HepG2 (cell line): ENCODE measurements at regions not wholly inside any gene's neighbourhood (a gene's known extent, or its start where the extent isn't known, plus 50 kb on each side); places are given as distances from the start of the nearest gene placed in this dataset.

ENCODE experiments used
- SAP130 ChIP-seq: IDR thresholded peaks from 2 replicates; pipeline ENCODE4 v1.6.1; 2016; ENCODE audit warnings: low read depth
- ZFP1 ChIP-seq: IDR thresholded peaks from 2 replicates; pipeline ENCODE4 v1.6.1; 2016
- ZNF160 ChIP-seq: sonication (generic); formaldehyde crosslinking; IDR thresholded peaks from 2 replicates; pipeline ENCODE4 v1.8.0; 2022; ENCODE audit warnings: mild to moderate bottlenecking, inconsistent platforms, missing genetic modification reagents
- ZNF263 ChIP-seq: sonication (generic); formaldehyde crosslinking; IDR thresholded peaks from 2 replicates; pipeline ENCODE4 v1.4.0; 2020; ENCODE audit warnings: missing genetic modification reagents
- TF ChIP-seq, protein P1 (sequence below): sonication (generic); formaldehyde crosslinking; IDR thresholded peaks from 2 replicates; pipeline ENCODE4 v1.4.0; 2020; ENCODE audit warnings: missing genetic modification reagents
- TF ChIP-seq, protein P2 (sequence below): sonication (generic); formaldehyde crosslinking; IDR thresholded peaks from 2 replicates; pipeline ENCODE4 v1.5.0; 2020; ENCODE audit warnings: mild to moderate bottlenecking, missing genetic modification reagents
- TF ChIP-seq, protein P3 (sequence below): sonication (generic); formaldehyde crosslinking; IDR thresholded peaks from 2 replicates; pipeline ENCODE4 v1.8.0; 2022; ENCODE audit warnings: missing genetic modification reagents, mild to moderate bottlenecking, inconsistent platforms, borderline replicate concordance
- TF ChIP-seq, protein P4 (sequence below): sonication (generic); formaldehyde crosslinking; IDR thresholded peaks from 2 replicates; pipeline ENCODE4 v1.8.0; 2022; ENCODE audit warnings: mild to moderate bottlenecking, missing genetic modification reagents

DNA sequence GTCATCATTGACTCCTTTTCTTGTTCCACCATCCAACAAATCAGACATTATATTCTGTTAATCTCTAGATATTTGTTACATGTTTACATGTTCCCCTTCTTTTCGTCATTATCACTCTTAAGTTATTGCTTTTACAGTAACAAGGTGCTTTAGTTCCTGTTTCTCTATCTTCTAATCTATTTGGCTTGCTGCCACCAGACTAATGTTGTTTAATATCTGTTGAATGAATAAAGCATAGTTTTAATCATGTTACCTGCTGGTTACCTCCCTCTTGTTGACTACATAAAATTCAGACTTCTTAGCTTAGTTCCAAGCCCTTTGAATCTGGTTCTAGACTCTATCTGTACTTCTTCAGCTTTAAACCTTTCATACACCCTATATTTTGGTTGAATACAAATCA is 129.8 kb upstream of the TRIM2 start (continued):
- TF ChIP-seq, protein P1, sequence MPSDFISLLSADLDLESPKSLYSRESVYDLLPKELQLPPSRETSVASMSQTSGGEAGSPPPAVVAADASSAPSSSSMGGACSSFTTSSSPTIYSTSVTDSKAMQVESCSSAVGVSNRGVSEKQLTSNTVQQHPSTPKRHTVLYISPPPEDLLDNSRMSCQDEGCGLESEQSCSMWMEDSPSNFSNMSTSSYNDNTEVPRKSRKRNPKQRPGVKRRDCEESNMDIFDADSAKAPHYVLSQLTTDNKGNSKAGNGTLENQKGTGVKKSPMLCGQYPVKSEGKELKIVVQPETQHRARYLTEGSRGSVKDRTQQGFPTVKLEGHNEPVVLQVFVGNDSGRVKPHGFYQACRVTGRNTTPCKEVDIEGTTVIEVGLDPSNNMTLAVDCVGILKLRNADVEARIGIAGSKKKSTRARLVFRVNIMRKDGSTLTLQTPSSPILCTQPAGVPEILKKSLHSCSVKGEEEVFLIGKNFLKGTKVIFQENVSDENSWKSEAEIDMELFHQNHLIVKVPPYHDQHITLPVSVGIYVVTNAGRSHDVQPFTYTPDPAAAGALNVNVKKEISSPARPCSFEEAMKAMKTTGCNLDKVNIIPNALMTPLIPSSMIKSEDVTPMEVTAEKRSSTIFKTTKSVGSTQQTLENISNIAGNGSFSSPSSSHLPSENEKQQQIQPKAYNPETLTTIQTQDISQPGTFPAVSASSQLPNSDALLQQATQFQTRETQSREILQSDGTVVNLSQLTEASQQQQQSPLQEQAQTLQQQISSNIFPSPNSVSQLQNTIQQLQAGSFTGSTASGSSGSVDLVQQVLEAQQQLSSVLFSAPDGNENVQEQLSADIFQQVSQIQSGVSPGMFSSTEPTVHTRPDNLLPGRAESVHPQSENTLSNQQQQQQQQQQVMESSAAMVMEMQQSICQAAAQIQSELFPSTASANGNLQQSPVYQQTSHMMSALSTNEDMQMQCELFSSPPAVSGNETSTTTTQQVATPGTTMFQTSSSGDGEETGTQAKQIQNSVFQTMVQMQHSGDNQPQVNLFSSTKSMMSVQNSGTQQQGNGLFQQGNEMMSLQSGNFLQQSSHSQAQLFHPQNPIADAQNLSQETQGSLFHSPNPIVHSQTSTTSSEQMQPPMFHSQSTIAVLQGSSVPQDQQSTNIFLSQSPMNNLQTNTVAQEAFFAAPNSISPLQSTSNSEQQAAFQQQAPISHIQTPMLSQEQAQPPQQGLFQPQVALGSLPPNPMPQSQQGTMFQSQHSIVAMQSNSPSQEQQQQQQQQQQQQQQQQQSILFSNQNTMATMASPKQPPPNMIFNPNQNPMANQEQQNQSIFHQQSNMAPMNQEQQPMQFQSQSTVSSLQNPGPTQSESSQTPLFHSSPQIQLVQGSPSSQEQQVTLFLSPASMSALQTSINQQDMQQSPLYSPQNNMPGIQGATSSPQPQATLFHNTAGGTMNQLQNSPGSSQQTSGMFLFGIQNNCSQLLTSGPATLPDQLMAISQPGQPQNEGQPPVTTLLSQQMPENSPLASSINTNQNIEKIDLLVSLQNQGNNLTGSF (CRISPR knock-in tag), result no peak
- TF ChIP-seq, protein P2, sequence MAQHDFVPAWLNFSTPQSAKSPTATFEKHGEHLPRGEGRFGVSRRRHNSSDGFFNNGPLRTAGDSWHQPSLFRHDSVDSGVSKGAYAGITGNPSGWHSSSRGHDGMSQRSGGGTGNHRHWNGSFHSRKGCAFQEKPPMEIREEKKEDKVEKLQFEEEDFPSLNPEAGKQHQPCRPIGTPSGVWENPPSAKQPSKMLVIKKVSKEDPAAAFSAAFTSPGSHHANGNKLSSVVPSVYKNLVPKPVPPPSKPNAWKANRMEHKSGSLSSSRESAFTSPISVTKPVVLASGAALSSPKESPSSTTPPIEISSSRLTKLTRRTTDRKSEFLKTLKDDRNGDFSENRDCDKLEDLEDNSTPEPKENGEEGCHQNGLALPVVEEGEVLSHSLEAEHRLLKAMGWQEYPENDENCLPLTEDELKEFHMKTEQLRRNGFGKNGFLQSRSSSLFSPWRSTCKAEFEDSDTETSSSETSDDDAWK (CRISPR knock-in tag), result no peak
- TF ChIP-seq, protein P3, sequence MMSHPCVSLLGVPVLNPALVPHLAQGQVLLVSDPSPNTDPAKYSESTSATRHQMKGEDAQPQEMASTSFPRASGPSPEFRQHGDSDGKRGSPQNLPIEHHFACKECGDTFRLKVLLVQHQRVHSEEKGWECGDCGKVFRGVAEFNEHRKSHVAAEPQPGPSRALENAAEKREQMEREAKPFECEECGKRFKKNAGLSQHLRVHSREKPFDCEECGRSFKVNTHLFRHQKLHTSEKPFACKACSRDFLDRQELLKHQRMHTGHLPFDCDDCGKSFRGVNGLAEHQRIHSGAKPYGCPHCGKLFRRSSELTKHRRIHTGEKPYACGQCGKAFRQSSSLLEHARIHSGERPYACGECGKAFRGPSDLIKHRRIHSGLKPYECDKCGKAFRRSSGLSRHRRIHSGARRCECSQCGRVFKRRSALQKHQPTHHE, result no peak
- TF ChIP-seq ZFP1 (CRISPR knock-in tag), result no peak
- no peak for TF ChIP-seq ZNF160 (CRISPR knock-in tag)
- TF ChIP-seq ZNF263, result no peak
- TF ChIP-seq, protein P4, sequence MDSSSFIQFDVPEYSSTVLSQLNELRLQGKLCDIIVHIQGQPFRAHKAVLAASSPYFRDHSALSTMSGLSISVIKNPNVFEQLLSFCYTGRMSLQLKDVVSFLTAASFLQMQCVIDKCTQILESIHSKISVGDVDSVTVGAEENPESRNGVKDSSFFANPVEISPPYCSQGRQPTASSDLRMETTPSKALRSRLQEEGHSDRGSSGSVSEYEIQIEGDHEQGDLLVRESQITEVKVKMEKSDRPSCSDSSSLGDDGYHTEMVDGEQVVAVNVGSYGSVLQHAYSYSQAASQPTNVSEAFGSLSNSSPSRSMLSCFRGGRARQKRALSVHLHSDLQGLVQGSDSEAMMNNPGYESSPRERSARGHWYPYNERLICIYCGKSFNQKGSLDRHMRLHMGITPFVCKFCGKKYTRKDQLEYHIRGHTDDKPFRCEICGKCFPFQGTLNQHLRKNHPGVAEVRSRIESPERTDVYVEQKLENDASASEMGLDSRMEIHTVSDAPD, result no peak
- TF ChIP-seq SAP130 (CRISPR knock-in tag), result no peak
